T-helper 17 cell (primary cell): ENCODE measurements at regions not wholly inside any gene's neighbourhood (a gene's known extent, or its start where the extent isn't known, plus 50 kb on each side); places are given as distances from the start of the nearest gene placed in this dataset.
A peak's percentile ranks its signal among the peaks of the same experiment; 100 is the strongest.
"Not testable (repeated sequence)": the region's sequence is repeated elsewhere in the genome, so short reads cannot be mapped to it uniquely, and the experiment has no call there.

Source experiments
- ATAC-seq: fragments of 150-1000 bp; cut with Tn5 transposase; 2 replicates; pipeline ENCODE4 v1.10.0; 2021; ENCODE audit warnings: mild to moderate bottlenecking, moderate library complexity
- DNase-seq, 3 donors: peaks; one replicate each; pipeline versions ENCODE4 v3.0.0 to v3.0.0-alpha.2; 2020 to 2021
- H3K9me3 ChIP-seq: one replicate; pipeline ENCODE4 v1.7.0; 2013; ENCODE audit warnings: low read length, mild to moderate bottlenecking; ENCODE audit not compliant: control insufficient read depth, poor library complexity, severe bottlenecking
- H3K27ac Mint-ChIP-seq: one replicate; pipeline ENCODE4 v1.8.0; 2022; ENCODE audit warnings: mild to moderate bottlenecking, moderate library complexity, mixed read lengths
- H3K27me3 Mint-ChIP-seq: one replicate; pipeline ENCODE4 v1.8.0; 2022; ENCODE audit warnings: mixed read lengths
- H3K36me3 Mint-ChIP-seq: one replicate; pipeline ENCODE4 v1.8.0; 2022; ENCODE audit warnings: low read depth, mixed read lengths
- H3K4me1 Mint-ChIP-seq: one replicate; pipeline ENCODE4 v1.8.0; 2022; ENCODE audit warnings: mild to moderate bottlenecking, mixed read lengths
- H3K4me3 Mint-ChIP-seq: one replicate; pipeline ENCODE4 v1.8.0; 2022; ENCODE audit warnings: mild to moderate bottlenecking, moderate library complexity, mixed read lengths

DNA sequence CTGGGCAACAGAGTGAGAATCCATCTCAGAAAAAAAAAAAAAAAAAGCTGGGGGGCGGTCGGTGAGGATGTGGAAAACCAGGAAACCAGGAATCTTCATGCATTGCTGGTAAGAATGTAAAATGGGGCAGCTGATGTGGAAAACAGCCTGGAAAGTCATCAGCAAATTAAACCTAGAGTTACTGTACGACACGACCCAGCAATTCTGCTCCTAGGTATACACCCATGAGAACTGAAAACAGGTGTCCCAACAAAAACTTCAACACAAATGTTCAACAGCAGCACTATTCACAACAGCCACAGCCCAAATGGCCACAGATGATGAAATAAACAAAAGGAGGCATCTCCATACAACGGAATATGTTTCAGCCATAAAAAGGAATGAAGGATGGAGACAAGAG is 97.3 kb downstream of the NCOR2 start:
- Mint-ChIP-seq H3K27ac (peak overlapping the region; percentile 90), H3K4me1 (peaks cover 19% of the 10 kb centered on the region), H3K4me3 (no peak overlapping the region), H3K27me3 (no peaks in the 10 kb centered on the region), H3K36me3 (peaks cover 12% of the 10 kb centered on the region)
- ATAC-seq (no peak), DNase-seq (no peak)
- H3K9me3 ChIP-seq: no peaks in the 10 kb centered on the region

DNA sequence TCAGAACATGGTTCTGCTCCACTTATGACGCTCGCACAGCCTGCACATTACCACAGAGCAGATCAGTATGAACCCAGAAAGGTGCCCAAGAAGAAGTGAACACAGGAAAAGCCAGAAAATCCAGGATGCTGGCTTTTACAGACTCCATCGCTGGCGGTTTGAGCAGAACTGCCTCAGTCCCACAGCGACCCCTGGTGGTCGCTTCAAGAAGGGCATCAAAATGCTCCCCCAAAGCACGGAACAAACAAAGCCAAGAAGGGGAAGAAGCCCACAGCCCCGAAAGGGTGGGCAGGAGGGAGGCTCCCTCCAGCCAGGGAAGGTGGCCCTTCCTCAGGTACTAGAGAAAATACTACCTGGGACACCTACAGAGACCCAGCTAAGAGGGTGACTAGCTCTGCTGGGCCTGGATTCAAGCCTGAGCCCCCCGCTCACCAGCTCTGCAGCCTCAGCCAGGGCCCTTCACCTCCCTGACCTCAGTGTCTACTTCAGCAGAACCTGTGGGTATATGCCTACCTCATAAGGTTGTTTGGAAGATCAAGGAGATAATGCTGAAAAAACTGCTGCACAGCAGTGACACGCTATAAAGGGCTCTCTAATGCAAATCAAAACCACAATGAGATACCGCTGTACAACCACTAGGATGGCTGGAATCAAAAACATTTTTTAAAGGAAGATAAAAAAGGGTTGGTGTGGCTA is 98.1 kb downstream of the NCOR2 start:
- peaks cover 12% of the 10 kb centered on the region for H3K36me3 Mint-ChIP-seq
- no peaks in the 10 kb centered on the region for H3K27me3 Mint-ChIP-seq
- DNase-seq (peak in 2 of 3 donors; percentile 25 to 41), ATAC-seq (peak; percentile 58)
- peak overlapping the region; percentile 90 for H3K27ac Mint-ChIP-seq
- H3K9me3 ChIP-seq: no peaks in the 10 kb centered on the region
- H3K4me3 Mint-ChIP-seq: peak overlapping the region; percentile 19
- H3K4me1 Mint-ChIP-seq: peaks cover 19% of the 10 kb centered on the region

- H3K27ac Mint-ChIP-seq, DNase-seq, H3K9me3 ChIP-seq, H3K27me3 Mint-ChIP-seq, ATAC-seq, H3K4me3 Mint-ChIP-seq, H3K36me3 Mint-ChIP-seq: not testable (repeated sequence)
- H3K4me1 Mint-ChIP-seq: peaks cover 32% of the 10 kb centered on the region
Measured at GRCh38 chr12:124467549-124467948, 99.9 kb downstream of the NCOR2 start.

- H3K27me3 Mint-ChIP-seq: no peaks in the 10 kb centered on the region
- ATAC-seq (peak; percentile 94), DNase-seq (peak; percentile 80 to 89 (median 81))
- H3K4me3 Mint-ChIP-seq: peak overlapping the region; percentile 74
- peaks cover 38% of the 10 kb centered on the region for H3K4me1 Mint-ChIP-seq
- H3K36me3 Mint-ChIP-seq: peaks cover 6% of the 10 kb centered on the region
- H3K9me3 ChIP-seq: no peaks in the 10 kb centered on the region
- H3K27ac Mint-ChIP-seq: peak overlapping the region; percentile 95
Measured at GRCh38 chr12:124466216-124467128, 100.9 kb downstream of the NCOR2 start.

- DNase-seq (no peak), ATAC-seq (no peak)
- no peaks in the 10 kb centered on the region for H3K9me3 ChIP-seq
- Mint-ChIP-seq H3K36me3 (peaks cover 3% of the 10 kb centered on the region), H3K27me3 (no peaks in the 10 kb centered on the region), H3K4me3 (peak overlapping the region; percentile 74), H3K27ac (peak overlapping the region; percentile 95), H3K4me1 (peaks cover 36% of the 10 kb centered on the region)
Measured at GRCh38 chr12:124465473-124465872, 101.9 kb downstream of the NCOR2 start.

- Mint-ChIP-seq H3K27ac (peak overlapping the region; percentile 95), H3K4me3 (no peak overlapping the region), H3K27me3 (no peaks in the 10 kb centered on the region), H3K36me3 (peaks cover 3% of the 10 kb centered on the region), H3K4me1 (peaks cover 35% of the 10 kb centered on the region)
- H3K9me3 ChIP-seq: no peaks in the 10 kb centered on the region
- DNase-seq: no peak
- ATAC-seq: no peak
Measured at GRCh38 chr12:124464830-124465229, 102.6 kb downstream of the NCOR2 start.

GRCh38 chr12:124464062-124464461 is 103.3 kb downstream of the NCOR2 start:
- DNase-seq (no peak), ATAC-seq (no peak)
- no peaks in the 10 kb centered on the region for H3K9me3 ChIP-seq
- H3K27ac Mint-ChIP-seq: peak overlapping the region; percentile 95
- H3K36me3 Mint-ChIP-seq: peaks cover 4% of the 10 kb centered on the region
- no peaks in the 10 kb centered on the region for H3K27me3 Mint-ChIP-seq
- H3K4me3 Mint-ChIP-seq: no peak overlapping the region
- peaks cover 30% of the 10 kb centered on the region for H3K4me1 Mint-ChIP-seq

DNA sequence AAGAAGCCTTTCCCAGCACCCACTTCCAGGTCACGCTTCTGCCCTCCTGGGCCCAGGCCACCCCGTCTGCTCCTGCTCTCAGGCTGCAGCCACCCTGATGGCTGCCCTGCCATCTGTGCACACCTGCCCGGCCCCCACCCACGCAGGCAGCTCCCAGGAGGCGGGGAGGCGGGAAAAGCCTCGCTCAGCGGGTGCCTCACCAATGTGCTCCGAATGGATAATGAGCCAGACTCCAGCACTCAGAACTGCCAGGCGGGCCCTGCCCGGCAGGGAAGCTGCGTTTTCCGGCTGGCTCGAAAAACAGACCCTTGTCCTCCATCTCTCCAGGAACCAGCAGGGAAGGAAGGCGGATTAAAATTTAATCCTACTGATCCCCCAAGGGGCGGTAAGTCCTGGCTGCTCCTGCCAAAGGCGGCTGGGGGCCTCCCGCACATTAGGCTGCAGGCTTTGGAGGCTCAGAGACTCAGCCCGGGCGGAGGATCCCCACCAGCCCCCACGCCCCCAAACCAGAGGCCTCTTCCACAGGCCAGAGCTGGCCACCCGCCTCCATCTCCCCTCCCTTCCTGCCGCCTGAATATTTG is 104.0 kb downstream of the NCOR2 start:
- DNase-seq: no peak
- ATAC-seq: no peak
- Mint-ChIP-seq H3K4me3 (no peak overlapping the region), H3K27me3 (no peaks in the 10 kb centered on the region), H3K36me3 (peaks cover 4% of the 10 kb centered on the region), H3K4me1 (peaks cover 29% of the 10 kb centered on the region), H3K27ac (peak overlapping the region; percentile 67)
- no peaks in the 10 kb centered on the region for H3K9me3 ChIP-seq

DNA sequence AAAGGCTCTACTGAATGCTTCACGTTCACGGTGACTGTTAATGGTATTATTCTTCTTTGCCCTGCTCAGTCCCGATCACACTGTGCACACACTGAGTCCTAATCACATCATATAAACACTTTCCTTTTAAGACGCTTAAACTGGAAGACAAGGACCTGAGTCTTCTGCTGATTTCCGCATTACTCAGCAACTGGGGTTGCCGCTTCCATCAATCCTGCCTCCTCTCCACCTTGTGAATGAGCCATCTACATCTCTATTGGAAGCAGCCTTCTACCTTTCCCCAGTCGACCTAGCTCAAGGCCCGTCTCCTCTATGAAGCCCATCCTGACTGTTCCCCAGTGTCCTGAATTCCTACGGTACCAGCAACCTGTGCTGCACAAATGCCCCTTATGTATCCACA is 104.7 kb downstream of the NCOR2 start:
- no peak for ATAC-seq
- Mint-ChIP-seq H3K4me1 (peaks cover 32% of the 10 kb centered on the region), H3K36me3 (peaks cover 4% of the 10 kb centered on the region), H3K4me3 (no peak overlapping the region), H3K27ac (peak overlapping the region; percentile 67), H3K27me3 (no peaks in the 10 kb centered on the region)
- DNase-seq: no peak
- H3K9me3 ChIP-seq: no peaks in the 10 kb centered on the region

- H3K4me1 Mint-ChIP-seq: peaks cover 30% of the 10 kb centered on the region
- peaks cover 4% of the 10 kb centered on the region for H3K36me3 Mint-ChIP-seq
- no peak overlapping the region for H3K4me3 Mint-ChIP-seq
- ATAC-seq (no peak), DNase-seq (no peak)
- no peaks in the 10 kb centered on the region for H3K9me3 ChIP-seq
- peak overlapping the region; percentile 67 for H3K27ac Mint-ChIP-seq
- no peaks in the 10 kb centered on the region for H3K27me3 Mint-ChIP-seq
Measured at GRCh38 chr12:124461851-124462623, 105.4 kb downstream of the NCOR2 start.

- ATAC-seq (no peak), DNase-seq (no peak)
- Mint-ChIP-seq H3K36me3 (peaks cover 4% of the 10 kb centered on the region), H3K4me3 (no peak overlapping the region), H3K27me3 (no peaks in the 10 kb centered on the region), H3K27ac (no peak overlapping the region), H3K4me1 (peaks cover 26% of the 10 kb centered on the region)
- H3K9me3 ChIP-seq: no peaks in the 10 kb centered on the region
Measured at GRCh38 chr12:124461241-124461673, 106.2 kb downstream of the NCOR2 start.

- ATAC-seq (no peak), DNase-seq (no peak)
- Mint-ChIP-seq H3K27ac (no peak overlapping the region), H3K36me3 (peaks cover 4% of the 10 kb centered on the region), H3K27me3 (no peaks in the 10 kb centered on the region), H3K4me3 (peak overlapping the region; percentile 55), H3K4me1 (peaks cover 29% of the 10 kb centered on the region)
- no peaks in the 10 kb centered on the region for H3K9me3 ChIP-seq
Measured at GRCh38 chr12:124460771-124461170, 106.6 kb downstream of the NCOR2 start.
